HG03439 (cell line): ENCODE measurements at regions not wholly inside any gene's neighbourhood (a gene's known extent, or its start where the extent isn't known, plus 50 kb on each side); places are given as distances from the start of the nearest gene placed in this dataset.
"Not testable (repeated sequence)": the region's sequence is repeated elsewhere in the genome, so short reads cannot be mapped to it uniquely, and the experiment has no call there.

ENCODE experiments used
- ATAC-seq: cut with Tn5 transposase; IDR thresholded peaks from one replicate; pipeline ENCODE4 v1.9.1; 2021; ENCODE audit warnings: mild to moderate bottlenecking, moderate library complexity; ENCODE audit not compliant: unreplicated experiment

DNA sequence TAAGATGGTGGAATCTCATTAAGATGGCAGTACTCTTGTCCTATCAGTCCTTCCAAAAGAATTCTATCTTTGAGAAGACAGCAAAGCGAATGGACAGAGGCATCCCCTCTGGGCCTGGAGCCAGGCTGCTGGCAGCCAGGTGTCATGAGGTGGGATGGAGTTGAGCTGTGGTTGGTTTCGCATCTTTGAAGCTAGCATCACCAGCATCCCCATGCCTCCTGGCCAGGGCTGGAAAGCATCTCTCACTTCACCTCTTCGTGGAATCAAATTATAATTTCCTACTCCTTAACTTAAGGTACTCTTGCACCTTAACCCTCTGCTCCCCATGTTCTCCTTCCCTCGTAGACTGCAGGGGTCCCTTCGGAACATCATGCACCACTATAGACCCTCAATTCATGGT, 248.3 kb downstream of the GADD45G start:
- ATAC-seq, result no peak

DNA sequence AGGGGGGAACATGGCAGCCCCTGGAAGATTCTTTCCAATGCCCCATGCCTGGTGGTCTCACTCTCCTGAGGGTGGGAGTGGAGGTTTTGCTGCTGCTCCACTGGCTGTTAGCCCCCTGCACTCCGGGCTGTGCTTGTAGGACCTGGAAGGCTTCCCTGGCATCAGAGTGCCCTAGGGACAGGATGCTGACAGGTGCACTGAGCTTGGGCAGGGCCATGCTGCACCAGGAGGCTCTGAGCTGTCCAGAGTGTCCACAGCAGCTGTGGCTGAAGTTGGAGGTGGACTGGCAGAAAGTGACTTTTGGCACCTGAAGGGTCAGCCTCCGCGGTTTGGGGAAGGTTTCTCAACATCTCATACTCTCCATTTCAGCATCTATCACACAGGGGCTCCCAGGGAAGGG, 249.1 kb downstream of the GADD45G start:
- ATAC-seq, result no peak

DNA sequence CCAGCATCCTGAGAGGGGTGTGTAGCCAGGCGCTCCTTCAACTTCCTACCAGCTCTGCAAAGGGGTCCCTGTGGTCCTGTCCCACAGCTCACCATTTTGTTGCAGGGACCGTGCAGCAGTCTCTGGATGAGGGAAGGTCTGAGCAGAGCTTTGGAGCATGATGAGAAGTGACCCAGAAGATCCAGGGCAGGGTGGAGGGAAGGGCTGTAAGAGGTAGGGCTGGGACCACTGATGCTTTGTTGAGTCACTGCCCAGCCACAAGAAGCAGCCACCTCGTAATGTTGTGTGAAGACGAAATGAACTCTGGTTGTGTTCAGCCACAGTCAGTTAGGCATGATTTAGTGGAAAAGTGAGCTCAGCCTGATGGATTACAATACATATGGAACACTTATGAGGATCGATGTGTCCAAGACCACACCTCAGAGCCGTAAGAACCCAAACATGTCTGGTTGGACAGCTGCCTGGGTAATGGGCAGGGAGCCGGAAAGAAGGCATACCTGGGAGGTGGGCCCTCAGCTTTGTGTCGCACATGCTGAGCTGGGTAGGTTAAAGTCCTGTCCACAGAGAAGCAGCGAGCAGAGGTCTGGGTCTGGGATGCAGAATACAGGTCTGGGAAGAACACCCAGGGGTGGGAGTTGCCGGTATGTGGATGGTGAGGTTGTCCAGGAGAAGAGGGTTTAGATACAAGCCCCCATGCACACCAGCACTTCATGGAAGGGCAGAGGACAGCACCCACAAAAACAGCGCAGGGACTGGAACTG, 250.1 kb downstream of the GADD45G start:
- no peak for ATAC-seq

DNA sequence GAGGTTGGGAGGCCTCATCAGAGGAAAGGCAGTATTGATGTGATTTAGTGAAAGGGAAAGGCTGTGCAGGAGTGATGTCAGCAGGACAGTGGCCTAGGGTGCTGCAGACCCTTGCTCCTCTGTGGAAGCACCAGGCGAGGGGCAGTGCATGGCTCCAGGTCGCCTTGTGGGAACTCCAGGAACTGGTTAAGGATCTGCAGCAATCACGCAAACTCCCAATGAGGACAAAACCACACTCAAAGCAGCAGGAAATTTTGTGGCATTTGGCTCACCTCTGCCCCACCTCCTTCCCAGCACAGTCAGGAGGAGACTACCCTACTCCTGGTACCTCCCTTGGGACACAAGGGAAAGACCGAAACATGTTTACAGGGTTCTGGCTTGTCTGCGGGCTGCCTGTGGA, 251.5 kb downstream of the GADD45G start:
- not testable (repeated sequence) for ATAC-seq

DNA sequence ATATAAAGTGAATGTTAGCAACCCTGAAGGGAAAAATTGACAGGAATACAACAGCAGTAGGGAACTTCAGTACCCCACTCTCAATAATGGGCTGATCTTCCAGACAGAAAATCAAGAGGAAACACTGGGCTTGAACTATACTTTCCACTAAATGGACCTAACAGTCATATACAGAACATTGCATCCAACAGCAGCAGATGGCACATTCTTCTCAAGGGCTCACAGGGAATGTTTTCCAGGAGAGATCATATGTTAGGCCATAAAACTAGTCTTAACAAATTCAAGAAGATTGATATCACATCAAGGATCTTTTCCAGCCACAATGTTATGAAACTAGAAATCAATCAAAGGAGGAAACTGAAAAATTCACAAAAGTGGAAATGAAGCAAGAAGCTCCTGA, 252.1 kb downstream of the GADD45G start:
- not testable (repeated sequence) for ATAC-seq

DNA sequence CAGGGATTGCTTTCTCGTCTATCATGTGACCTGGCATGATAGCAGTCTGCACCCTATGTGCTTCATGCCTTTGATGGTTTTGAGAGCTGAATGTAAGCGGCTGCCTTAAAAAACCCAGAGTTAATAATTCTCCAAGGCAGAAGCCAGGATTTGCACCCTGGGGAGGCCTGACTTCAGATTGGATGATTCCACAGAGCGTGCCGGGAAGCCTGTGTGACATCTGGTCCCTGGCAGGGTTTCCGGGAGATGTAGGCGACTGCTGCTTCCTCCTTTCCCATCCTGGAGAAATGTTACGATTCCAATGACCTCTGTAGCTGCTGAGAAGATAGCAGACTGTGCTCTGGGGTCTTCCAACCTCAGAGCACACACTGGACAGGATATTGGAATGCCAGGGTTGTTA, 255.0 kb downstream of the GADD45G start:
- not testable (repeated sequence) for ATAC-seq

DNA sequence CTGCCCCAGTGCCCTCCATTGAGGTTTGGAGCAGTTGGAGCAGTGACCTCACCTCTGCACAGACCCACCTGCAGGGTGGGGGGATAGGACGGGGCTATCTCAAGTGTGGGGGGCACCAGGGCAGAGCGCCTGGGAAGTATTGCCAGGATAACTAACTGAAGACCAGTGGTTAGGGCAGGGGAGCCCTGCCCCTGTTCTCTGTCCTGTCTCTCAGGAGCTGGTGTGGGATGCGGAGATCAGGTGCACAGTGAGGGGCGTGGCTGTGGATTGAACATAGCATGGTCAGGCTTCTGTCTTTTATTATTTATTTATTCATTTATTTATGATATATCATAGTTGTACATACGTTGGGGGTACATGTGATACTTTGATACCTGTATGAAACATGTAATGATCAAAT, 256.6 kb downstream of the GADD45G start:
- ATAC-seq, result not testable (repeated sequence)

DNA sequence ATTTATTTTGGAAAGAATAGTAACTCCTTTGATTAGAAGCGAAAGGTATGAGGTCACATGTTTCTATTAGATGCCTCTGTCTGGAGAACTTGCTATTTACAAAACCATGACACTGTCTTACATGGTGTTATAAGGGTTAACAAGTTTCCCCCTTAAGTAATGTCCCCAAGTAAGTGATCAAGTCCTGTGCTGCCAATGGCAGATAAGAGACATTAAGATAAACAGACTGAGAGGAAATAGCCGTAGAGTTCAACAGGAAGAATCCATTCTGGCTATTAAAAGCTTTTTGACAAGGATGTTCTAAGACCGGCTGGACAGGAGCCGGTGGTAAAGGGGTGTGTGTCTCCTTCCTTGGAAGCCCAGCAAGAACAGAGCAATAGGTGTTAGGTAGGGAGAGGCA, 257.5 kb downstream of the GADD45G start:
- no peak for ATAC-seq

DNA sequence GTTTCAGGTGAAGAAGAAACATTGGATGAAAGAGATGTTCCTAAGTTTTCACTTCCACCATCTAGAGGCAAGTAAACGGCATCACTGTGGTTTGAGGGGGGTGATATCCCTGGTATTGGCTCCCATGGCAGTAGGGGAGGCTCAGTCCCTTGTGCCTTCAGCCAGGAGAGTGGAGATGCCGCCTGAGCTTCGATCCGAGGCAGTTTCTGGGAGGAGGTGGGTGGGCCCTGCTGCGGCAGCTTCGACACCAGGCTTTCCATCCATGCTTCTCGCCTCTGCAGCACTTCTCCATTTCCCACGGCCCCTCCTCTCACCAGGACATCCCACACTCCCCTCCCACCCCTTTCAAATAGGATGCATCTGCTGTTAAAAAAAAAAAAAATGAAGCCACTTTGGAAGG, 258.3 kb downstream of the GADD45G start:
- no peak for ATAC-seq

DNA sequence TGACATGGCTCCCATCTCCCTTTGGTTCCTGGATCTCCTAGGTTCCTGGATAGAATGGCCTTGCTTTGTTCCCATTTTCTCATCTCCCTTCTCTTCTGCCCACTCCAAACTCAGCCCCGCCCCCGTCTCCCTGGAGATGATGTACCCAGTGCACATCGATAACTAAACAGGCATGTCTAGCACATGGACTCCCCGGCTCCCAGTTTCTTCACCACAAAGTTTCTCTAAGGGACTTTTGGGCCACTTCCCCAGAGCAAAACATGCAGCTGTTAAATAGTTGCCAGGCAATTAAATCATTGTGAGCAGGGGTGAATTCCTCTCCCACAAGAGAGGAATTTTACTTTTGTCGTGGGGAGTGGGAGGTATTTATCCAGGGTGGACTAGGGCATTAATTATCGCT, 259.0 kb downstream of the GADD45G start:
- no peak for ATAC-seq

DNA sequence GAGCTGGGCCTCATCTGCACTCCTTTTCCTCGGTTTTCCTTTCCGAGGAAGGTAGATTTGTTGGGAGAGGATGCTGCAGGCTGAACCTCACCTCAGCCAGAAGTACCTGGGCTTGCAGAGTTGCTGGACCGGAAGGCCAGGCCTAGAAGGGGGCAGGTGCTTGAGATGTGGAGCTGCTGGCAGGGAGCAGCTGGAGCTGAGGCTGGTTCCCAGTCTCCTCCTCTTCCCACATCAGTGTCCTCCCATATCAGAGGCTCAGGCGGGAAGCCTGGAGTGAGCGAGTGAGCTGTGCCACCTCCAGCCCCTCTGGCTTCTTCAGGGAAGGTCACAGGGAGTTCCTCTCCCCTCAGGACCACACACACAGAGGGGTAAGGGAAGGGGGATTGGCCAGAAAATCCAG, 259.4 kb downstream of the GADD45G start:
- no peak for ATAC-seq

DNA sequence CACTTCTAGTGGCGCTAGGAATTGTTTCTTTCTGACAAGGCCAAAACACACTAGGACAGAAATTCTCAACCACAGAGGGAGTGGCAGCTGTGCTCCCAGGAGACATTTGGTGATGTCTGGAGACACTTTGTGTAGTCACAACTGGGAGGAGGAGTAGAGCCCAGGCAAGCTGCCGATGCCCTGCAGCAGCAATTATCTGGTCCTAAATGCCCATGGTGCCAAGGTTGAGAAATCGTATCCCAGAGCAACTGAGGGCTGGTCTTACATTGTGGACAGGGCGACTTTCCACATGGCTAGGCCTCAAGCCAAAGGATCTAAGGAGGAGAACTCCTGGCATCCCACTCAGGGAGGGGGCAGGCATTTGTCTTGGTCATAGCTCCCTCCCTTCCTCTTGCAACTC, 259.9 kb downstream of the GADD45G start:
- ATAC-seq, result no peak

DNA sequence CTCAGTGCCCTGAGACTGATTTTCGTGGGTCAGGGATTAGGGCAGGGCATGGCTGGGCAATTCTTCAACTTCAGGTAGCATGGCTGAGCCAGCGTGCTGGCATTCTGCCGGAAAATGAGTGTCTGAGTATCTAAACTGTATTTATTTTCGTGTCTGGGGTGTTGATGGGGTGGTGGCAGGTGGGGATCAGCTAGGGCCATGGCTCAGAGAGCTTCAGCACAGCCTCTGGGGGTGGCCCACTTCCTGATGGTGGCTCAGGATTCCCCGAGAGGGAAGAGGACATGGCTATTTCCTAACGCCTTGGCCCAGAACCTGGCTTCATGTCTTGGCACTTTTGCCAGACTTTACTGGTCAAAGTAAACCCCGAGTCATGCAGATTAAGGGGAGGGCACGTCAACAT, 260.5 kb downstream of the GADD45G start:
- ATAC-seq, result no peak

DNA sequence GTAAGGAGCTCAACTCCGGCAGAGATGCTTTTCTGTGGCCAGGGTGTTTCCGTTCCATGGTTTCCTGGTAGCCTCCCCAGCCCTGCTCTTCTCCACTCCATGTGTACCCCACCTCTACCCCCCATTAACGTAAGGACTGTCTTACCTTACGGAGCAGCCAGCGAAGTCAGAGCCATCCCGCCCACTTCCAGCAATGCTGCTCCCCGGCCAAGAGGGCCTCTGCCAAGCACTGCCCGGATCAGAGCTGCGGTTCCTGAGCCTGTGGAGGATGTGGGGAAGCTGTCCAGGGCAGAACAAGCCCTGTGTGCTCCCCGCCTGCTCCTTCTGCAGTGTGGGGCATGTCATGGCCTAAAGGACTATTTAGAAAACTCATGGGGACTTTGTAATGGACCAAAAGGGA, 261.2 kb downstream of the GADD45G start:
- no peak for ATAC-seq

DNA sequence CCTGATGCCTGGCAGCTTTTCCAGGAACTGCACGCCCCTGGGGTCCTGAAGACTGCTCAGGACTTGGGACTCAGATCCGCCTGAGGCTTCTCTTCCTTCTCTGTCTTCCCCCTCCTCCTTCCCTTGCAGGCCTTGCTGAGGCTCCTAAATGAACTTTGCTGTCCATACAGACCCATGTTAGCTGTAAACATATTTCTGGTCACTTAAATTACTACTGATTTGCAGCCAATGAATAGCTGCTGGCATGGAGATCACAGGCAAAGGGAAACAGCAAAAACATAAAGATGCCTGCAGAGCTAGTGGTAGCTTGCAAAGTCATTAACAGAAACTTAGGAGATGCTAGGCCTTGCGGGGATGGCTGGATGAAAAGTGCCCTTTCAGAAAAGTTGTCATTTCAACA, 261.9 kb downstream of the GADD45G start:
- ATAC-seq, result no peak

DNA sequence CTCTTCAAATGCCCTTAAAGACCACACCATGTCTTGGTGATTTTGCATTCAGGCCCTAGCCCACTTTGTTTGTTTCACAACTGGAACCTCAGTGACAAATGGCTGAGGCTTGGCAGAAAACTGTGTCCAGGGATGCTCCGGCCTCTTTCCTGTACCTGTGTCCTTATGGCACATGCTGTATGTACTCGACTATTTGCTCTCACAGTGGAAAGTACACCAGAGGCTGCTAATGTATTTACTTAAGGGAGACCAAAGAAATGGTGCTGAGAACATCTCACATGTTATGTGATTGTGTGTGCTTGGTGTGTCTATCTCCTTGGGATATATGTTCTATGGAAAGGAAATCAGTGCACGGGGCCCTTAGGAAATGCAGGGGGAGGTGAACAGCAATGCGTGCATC, 263.3 kb downstream of the GADD45G start:
- no peak for ATAC-seq

DNA sequence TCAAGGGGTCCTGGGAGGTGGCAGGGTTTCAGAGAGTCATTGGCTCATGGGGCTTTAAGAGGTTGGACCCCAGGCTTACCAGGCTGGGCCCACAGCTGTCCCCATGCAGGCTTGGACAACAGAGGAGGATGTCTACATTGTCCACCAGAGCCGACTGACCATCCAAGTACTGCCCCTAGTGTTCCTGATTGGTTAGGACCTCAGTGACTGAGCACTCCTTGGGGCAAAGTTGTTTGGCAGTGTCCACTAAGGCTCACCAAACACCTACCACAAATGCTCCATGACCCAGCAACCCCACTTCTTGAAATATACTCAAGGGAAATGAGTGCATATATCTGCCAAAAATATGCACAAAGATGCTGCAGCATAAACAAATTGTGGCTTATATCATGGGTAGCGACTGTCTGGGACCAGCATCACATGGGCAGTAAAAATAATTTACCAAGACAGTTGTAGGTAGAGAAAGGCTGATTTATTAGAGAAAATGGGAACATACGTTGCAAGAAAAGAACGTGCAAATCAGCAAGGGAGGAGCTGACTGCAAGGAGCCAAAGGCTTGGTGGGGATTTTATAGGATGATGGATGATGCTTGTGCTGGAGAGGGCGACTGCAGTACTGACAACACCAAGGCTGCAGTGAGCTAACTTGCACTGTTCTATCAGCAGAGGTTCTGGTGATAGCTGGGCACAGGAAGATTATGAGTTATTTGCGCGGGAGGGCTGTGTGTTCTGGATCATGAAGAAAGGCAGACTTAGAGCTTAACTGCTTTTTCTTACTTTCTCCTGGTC, 265.2 kb downstream of the GADD45G start:
- ATAC-seq, result no peak

DNA sequence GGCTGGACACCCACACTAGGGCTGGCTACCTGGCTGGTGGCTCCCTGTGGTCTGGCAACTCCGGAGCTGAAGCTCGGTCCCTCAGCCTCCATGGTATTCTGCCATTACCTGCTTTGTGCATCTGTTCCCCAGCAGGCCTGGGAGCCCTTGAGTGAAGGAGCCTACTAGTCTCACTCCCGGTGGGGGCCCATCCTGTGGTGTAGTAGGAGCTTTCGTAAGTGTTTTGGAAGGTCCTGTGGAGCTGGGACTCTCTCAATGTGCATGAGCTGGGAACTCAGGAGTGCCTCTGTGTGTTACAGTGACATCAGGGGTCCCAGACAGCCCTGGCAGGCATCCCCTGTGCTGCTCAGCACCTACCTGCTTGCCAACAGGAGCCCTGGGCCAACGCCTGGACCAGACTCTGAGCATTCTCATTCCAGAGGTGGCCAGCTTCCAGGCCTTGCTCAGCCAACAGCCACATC, 267.1 kb downstream of the GADD45G start:
- no peak for ATAC-seq

DNA sequence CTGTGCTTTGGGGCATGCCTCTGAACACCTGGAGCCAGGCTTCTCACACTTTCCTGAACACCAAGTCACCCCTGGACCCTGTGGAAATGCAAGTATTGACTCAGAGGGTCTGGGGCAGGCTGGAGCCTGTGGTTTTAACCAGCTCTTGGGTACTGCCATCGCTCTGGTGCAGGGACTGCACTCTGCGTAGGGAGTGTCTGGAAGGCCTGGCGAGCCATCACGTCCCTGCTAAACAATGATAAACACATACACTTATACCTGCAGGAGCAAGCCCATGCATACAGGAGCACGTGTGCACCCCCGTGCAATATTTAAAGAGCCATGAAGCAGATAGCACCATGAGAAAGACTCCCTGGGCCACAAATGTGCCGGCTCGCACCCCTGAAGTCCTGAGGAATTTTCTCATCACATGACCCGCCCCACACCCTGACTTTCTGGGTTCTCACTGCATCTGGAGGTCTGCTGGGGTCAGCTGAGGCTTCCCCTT, 267.7 kb downstream of the GADD45G start:
- ATAC-seq, result no peak

DNA sequence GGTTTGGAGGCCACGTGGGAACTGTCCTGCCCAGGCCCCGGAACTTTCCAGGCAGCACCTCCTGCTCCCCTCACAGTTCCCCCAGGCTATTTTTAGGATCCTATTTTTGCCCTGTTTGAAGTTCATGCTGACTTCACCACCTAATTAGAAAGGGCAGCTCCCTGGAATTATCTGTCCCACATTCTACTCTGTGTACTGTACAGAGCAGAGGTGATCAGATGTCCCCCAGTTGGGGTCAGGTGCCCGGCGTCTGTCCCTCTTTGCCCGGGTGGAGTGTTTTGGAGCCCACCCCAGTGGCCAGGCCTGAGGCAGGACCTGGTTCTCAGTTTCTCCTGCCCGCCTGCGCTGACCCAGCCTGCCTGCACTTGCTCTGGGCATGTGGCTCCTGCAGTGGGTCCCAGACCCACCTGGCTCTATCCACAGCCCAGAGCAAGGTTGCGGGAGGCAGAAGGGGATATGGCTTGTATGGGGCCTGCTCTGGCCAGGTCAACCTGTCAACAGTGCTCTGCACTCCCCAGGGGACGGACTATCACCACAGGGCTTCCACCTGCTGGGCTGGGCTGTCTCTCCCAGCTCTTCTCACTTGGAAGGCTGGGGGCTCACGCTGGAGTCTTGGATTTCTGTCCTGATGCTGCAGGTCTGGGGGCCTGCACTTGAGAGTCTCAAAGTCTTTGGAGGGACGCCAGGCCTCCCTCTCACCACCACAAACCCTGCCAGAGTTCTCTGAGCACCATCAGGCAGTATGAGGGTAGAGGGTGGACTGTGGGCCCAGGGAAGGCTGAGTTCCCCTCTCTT, 268.3 kb downstream of the GADD45G start:
- ATAC-seq, result no peak

DNA sequence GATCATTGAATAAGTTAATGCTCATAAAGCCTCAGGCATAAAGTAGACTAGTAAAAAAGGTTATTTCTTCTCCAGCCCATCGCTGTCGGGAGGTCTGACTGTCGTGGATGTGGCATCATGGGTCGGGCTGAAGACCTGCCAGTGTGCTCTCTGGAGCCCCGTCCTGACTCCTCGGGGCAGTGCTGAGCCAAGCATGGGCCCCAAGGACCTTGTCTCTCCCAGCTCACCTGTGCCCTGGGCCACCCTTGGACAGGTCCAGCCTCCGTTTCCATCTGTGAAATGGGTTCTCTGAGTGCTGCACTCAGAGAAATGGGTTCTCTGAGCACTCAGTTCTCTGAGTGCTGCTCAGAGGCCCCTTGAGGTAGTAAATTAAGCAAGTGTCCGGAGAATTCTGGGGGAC, 269.0 kb downstream of the GADD45G start:
- ATAC-seq, result no peak
